ENCODE measurements at regions not wholly inside any gene's neighbourhood (a gene's known extent, or its start where the extent isn't known, plus 50 kb on each side); places are given as distances from the start of the nearest gene placed in this dataset.
"Not testable (repeated sequence)": the region's sequence is repeated elsewhere in the genome, so short reads cannot be mapped to it uniquely, and the experiment has no call there.

DNA sequence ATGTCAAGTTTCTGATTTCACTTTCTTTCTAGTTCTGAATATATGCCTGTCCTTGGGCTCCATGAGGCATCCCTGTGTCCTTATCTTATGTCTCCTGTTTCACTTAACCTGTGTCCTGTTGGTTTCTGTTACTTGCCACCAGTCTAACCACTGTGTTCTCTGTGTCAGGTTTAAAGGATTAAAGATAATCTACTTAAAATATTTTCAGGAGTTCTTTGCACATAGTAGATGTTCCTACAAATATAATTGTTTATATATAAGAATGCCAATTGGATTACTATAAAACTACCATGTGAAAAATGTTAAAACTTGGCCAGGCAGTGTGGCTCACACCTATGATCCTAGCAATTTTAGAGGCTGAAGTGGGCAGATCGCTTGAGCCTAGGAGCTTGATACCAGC is 406.4 kb downstream of the CCER1 start:
- Histone ChIP-seq H3K36me3 (no peaks in the 10 kb centered on the region), H3K9me3 (replicated peaks in 1 of 11) (no peaks in the 10 kb centered on the region), H3K4me3 (no peak overlapping the region), H3K4me1 (no peaks in the 10 kb centered on the region), H4K20me1 (no peaks in the 10 kb centered on the region), H3K27me3 (no peaks in the 10 kb centered on the region), H3K4me2 (no peak overlapping the region), H3K27ac (no peak overlapping the region), H3K9ac (no peak overlapping the region)
- no peak for TF ChIP-seq Cebpa-rat (IDR thresholded peaks at IDR 0.05)

DNA sequence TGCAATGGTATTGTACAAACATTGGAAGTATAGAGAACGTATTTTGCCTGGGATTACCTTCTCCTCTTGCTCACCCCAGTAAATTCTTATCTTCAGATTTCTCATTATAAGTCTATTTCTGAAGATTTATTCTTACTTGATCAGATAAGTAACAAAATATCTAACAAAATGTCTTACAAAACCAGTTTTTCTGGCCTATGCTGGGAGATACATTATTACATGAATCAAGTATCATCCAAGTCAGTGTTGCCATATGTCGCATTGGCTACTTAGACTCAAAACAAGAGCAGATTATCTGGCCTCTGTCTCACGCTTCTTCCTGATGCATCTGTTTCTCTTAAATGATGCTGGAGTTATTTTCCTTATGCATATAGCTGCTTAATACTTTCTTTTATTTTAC is 408.5 kb downstream of the CCER1 start:
- no peak overlapping the region for H3K9ac ChIP-seq
- no peak overlapping the region for H3K4me3 ChIP-seq
- no peaks in the 10 kb centered on the region for H3K9me3 ChIP-seq (replicated peaks in 1 of 11)
- H3K4me2 ChIP-seq = no peak overlapping the region
- no peaks in the 10 kb centered on the region for H3K27me3 ChIP-seq
- H3K4me1 ChIP-seq = no peaks in the 10 kb centered on the region
- H3K36me3 ChIP-seq = no peaks in the 10 kb centered on the region
- TF ChIP-seq Cebpa-rat (IDR thresholded peaks at IDR 0.05) = no peak
- H3K27ac ChIP-seq = no peak overlapping the region
- no peaks in the 10 kb centered on the region for H4K20me1 ChIP-seq

DNA sequence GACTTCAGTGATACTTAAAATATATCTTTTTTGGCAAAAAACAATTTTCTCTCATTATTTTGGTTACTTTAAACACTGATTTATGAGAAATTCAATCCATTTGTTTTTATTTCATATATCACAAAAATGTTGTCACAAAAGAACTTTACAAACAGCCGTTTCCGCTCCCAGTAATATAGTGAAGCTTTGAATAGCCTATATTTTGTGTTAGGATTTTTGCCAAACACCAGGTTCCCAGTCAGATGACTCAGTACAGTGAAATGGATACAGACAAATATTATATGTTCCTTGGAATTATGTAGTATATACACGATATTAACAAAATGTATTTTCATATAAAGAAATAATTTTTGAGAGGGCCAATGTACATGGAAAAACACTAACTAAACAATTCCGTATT is 411.1 kb downstream of the CCER1 start:
- Histone ChIP-seq H3K4me3 (no peak overlapping the region), H4K20me1 (no peaks in the 10 kb centered on the region), H3K4me1 (no peaks in the 10 kb centered on the region), H3K9ac (no peak overlapping the region), H3K36me3 (no peaks in the 10 kb centered on the region), H3K9me3 (replicated peaks in 1 of 11) (no peaks in the 10 kb centered on the region), H3K27ac (no peak overlapping the region), H3K27me3 (no peaks in the 10 kb centered on the region), H3K4me2 (no peak overlapping the region)
- no peak for TF ChIP-seq Cebpa-rat (IDR thresholded peaks at IDR 0.05)

DNA sequence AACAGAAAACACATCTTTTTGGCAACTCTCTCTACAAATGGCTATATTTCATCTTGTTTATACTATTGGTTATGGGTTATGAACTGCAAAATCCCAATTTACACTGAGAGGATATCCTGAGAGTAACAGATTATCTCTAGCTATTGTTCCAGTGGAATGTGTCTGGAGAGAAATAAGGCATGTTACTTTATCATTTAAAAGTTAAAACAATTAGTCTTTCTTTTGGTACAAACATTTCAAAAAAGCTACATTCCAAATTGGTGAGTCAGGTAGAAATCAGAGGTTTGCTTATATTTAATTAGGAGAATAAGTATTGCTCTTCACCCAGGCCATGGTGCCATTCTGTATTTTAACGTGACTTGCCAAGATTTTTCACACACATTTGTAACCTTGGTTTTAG is 411.6 kb downstream of the CCER1 start:
- no peak overlapping the region for H3K4me2 ChIP-seq
- H3K4me1 ChIP-seq = no peaks in the 10 kb centered on the region
- H3K9me3 ChIP-seq (replicated peaks in 1 of 11) = no peaks in the 10 kb centered on the region
- H3K4me3 ChIP-seq = no peak overlapping the region
- H3K9ac ChIP-seq = no peak overlapping the region
- no peaks in the 10 kb centered on the region for H4K20me1 ChIP-seq
- no peaks in the 10 kb centered on the region for H3K27me3 ChIP-seq
- H3K27ac ChIP-seq = no peak overlapping the region
- H3K36me3 ChIP-seq = no peaks in the 10 kb centered on the region
- TF ChIP-seq Cebpa-rat (IDR thresholded peaks at IDR 0.05) = no peak

DNA sequence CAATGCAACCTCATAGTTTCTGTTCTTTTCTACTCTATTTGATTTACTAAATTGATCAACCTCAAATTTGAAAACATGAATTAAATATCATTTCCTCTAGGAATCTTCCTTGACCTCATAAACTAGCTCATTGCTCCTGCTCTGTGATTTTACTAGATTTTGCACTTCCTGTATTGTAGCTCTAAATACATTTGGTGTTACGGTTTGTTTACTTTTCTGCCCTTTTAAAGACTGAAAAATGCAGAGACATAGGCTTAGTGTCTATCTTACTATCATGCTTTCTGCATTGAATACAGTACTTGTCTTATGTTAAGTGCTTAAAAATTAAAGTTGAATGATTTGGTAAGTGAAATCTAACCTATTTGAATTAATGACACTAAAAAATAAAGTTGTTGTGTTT is 412.1 kb downstream of the CCER1 start:
- H4K20me1 ChIP-seq; H3K36me3 ChIP-seq; H3K9ac ChIP-seq; H3K9me3 ChIP-seq (replicated peaks in 1 of 11); H3K4me2 ChIP-seq; H3K4me1 ChIP-seq; H3K27ac ChIP-seq; H3K27me3 ChIP-seq; H3K4me3 ChIP-seq: not testable (repeated sequence)

DNA sequence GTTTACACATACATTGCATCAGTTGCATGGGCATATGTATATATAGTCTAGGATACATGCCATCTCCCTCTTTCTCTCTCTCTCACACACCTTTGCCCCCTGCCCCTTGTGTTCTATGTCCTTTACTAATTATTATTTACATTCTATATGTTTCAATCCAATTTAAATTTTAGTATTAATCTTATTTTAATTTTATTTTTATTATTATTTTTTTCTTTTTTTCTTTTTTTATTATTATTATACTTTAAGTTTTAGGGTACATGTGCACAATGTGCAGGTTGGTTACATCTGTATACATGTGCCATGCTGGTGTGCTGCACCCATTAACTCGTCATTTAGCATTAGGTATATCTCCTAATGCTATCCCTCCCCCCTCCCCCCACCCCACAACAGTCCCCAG is 421.1 kb downstream of the CCER1 start:
- not testable (repeated sequence) for H3K4me2 ChIP-seq, H3K4me3 ChIP-seq

DNA sequence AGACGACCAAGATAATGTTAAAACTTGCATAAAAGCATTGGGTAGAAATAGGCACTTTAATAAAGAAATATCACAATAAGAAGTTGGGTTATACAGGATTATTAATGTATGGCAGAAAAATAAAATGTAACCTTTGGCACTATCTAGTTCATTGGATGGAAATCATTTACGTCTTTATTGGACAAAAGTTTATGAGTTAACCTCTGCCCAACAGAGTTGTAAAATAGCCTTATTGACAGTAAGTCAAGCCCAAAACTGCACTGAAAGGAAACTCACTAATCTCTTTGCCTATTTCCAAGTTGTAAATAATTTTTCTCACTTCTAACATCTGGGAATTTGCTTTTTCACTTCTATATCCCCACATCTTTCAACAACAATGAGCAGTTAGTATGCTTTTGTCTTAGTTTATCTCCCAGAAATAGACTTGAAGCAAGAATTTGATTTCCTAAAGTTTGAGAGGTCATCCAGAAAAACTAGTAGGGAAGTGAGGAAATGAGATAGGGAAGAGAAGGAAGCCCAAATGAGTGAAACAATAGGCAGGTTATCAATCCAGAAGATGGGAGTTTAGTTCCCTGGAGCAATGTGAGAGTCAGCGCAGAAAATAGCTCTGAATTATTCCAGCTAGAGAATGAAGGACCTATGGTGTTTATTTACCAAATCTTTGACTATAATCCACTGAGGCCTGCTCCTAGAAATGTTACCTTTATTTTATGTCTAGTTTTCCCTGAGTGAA is 434.8 kb downstream of the CCER1 start:
- H3K4me3 ChIP-seq = no peak overlapping the region
- no peaks in the 10 kb centered on the region for H3K27me3 ChIP-seq

More for the DNA sequence above, 421.1 kb downstream of the CCER1 start:
- not testable (repeated sequence) for H4K20me1 ChIP-seq; H3K9me3 ChIP-seq (replicated peaks in 1 of 11); H3K4me1 ChIP-seq; H3K36me3 ChIP-seq; H3K27ac ChIP-seq; H3K9ac ChIP-seq; H3K27me3 ChIP-seq

DNA sequence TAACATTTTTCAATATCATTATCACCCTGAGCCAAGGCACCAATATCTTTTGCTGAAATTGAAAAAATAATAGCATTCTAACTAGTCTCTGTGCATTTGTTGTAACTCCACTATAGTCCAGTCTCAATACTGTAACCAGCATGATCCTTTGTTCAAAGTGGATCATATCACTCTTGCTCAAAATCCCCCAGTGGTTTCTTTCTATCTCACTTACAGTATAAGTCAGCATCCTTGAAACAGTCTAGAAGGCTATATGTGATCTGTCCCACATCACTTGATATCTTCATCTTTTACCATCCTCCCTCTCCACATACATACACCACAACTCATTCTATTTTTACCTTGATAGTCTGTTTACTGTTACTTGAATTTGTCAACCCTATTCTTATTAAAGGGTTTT is 435.7 kb downstream of the CCER1 start:
- Histone ChIP-seq H3K9me3 (replicated peaks in 1 of 11) (no peaks in the 10 kb centered on the region), H3K4me3 (no peak overlapping the region), H3K4me1 (peaks cover 0 to 5% (median 0%) of the 10 kb centered on the region in 10 experiments; a peak in 1 of 20 replicates), H3K27ac (no peak overlapping the region), H3K27me3 (no peaks in the 10 kb centered on the region), H3K36me3 (no peaks in the 10 kb centered on the region), H4K20me1 (no peaks in the 10 kb centered on the region), H3K4me2 (no peak overlapping the region), H3K9ac (no peak overlapping the region)
- TF ChIP-seq Cebpa-rat (IDR thresholded peaks at IDR 0.05) = no peak

More for the DNA sequence above, 434.8 kb downstream of the CCER1 start:
- Histone ChIP-seq H4K20me1 (no peaks in the 10 kb centered on the region), H3K36me3 (no peaks in the 10 kb centered on the region), H3K9ac (no peak overlapping the region), H3K4me2 (no peak overlapping the region), H3K9me3 (replicated peaks in 1 of 11) (no peaks in the 10 kb centered on the region), H3K4me1 (peaks cover 0 to 5% (median 0%) of the 10 kb centered on the region in 10 experiments; a peak in 1 of 20 replicates), H3K27ac (no peak overlapping the region)
- TF ChIP-seq Cebpa-rat (IDR thresholded peaks at IDR 0.05) = no peak

DNA sequence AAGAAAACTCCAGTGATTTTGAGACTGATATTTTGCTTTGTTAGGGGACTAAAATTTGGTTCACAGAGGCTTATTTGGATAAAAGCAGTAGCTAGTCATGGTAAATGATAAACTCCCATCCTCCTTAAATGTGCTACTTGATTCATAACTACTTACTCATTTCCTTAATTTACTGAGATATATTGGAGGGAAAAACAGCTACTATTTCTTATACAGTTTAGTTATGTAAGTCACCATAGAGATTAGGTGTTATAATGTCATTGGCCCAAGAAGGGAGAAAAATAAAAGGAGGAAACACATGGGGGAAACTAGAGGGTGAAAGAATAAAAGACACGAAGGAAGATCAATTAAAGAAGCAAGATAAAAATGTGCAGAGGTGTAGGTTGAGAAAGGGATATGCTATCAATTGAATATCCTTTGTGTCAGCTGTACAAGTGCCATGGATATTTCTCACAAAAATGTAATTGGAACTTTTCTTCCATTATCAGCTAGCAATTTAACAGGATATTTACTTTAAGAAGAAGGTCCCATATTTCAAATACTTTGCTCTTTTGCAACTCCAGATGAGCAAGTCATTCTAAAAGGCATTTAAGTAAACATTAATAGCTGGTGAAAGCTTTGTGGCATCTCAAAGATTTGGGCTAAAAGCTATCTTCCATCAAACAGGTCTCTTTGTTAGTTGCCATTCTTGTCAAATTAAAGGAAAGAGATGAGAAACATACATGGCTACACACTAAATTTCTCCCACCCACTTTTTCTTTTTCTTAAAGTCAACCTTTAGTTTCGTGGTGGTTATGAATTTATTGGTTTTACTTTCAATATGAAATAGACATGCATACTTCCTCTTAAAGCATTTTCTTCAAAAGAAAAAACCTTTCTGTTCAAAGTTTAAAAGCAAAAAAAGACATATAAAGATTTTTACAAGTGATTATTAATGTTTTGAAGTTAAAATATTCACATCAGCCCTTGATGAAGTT is 439.5 kb downstream of the CCER1 start:
- Histone ChIP-seq H3K9me3 (replicated peaks in 1 of 11) (no peaks in the 10 kb centered on the region), H3K27ac (no peak overlapping the region), H3K4me3 (no peak overlapping the region), H3K9ac (no peak overlapping the region), H3K4me1 (peaks cover 0 to 5% (median 0%) of the 10 kb centered on the region in 10 experiments; a peak in 1 of 20 replicates), H3K36me3 (no peaks in the 10 kb centered on the region), H3K27me3 (no peaks in the 10 kb centered on the region), H4K20me1 (no peaks in the 10 kb centered on the region), H3K4me2 (peak overlapping the region in 3 of 11 experiments; percentile 10 to 62 (median 55); a peak in 4 of 22 replicates)
- TF ChIP-seq Cebpa-rat (IDR thresholded peaks at IDR 0.05) = no peak

Measured in BLaER1 treated with 17β-estradiol and CSF1 and Interleukin-3, amounts not matched to agents 10 nM and 100 nM (cell line).